ENCODE measurements at regions not wholly inside any gene's neighbourhood (a gene's known extent, or its start where the extent isn't known, plus 50 kb on each side); places are given as distances from the start of the nearest gene placed in this dataset.

DNA sequence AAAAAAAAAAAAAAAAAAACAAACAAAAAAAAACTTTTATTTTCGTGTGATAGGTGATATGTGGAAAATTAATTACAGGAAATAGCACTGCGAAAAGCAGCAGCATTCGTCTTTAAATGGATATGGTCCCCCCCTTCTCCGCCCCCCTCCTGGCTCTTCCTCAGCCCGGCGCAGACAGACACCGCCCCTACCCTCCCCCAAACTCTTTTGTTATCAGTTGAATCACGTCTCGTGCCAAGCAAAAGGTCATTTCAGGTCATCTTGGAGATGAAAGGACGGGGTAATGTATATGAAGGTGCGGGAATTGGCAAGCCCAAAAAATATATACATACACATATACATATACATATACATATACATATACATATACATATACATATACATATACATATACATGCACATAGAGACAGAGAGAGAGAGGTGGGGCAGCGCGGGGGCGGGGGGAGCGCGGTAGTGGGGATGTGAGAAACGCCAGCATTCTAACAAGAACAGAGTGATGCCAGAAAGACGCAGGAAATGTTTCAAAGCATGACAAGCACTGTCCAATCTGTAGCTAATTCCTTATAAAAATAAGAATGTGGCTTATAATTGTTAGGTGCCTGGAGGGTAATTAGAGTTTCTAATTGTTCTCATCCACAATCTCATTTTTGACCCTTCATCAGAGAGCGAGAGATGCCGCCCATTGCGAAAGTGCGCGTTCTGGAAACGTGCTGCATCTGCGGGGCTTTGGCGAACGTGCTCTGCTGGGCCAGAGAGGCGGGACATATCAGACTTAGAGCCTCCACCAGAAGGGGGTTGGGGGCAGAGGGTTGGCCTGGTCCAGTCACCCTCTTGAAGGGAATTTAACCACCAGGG lies 214.5 kb upstream of the UBASH3B start:
- H3K27me3 ChIP-seq (ENCODE audit: control insufficient read depth in 3 of 3, insufficient read depth in 3 of 3, low read length in 3 of 3) = peaks cover 0 to 21% (median 0%) of the 10 kb centered on the region in 3 donors
- H3K36me3 ChIP-seq (ENCODE audit: control insufficient read depth in 3 of 3, insufficient read depth in 2 of 3, low read depth in 1 of 3, low read length in 3 of 3) = no peaks in the 10 kb centered on the region
- peak overlapping the region in 1 of 3 donors; percentile 34 for H3K4me3 ChIP-seq (ENCODE audit: low read depth in 1 of 3, low read length in 3 of 3)
- H3K27ac ChIP-seq (ENCODE audit: low read depth in 1 of 3, low read length in 2 of 3) = no peak overlapping the region
- peaks cover 0 to 9% (median 3%) of the 10 kb centered on the region in 3 donors for H3K4me1 ChIP-seq (ENCODE audit: control insufficient read depth in 3 of 3, insufficient read depth in 2 of 3, low read depth in 1 of 3, low read length in 2 of 3)
- 4 to 7% (median 5%) methylated on average over 28 of the region's 28 CpGs for WGBS, 3 donors
- DNase-seq (peak; percentile 0 to 8), FAIRE-seq (no peak)
- H3K9me3 ChIP-seq (ENCODE audit: control insufficient read depth in 2 of 2, insufficient read depth in 1 of 2, low read depth in 1 of 2, low read length in 1 of 2) = no peaks in the 10 kb centered on the region

DNA sequence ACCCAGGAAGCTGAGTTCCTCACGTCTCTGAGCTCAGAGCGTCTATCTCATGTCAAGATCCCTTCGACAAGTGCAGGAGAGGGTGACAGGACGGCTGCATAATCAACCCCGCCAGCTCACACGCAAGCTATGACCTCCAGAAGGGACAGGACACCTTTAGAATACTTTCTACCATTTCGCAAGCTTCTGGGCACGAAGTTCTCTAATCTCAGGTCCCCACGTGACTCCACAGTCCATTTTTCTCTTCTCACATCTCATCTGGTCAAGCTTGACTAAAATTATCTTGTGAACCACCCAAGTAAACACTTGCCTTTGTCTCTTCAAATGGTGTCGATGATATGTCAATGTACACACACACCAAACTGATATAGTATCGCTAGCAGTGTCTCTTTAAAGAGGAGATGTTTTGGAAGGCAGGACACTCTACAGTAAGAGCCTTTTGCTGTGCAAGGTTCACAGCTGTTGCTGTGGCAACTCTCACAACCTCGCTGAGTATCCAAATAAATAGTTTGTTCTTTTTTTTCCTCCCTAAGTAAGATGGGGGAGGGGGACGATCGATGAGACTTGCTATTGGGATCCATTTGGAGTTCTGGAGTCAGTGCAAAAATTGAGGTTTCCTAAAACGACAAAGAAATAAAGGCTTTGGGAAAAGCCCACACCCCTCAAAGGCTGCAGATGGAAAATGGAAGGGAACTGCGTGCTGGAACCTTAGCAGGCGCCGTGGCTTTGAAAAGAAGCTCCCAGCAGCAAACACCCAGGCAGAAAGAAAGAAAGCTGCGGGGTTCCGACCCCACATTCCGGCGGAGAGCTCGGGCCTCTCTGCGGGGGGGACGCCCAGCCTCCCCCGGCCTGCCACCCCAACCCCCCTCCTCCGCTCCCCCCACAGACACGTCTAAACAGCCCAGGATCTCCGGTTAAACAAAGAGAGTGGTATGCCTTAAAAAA lies 215.4 kb upstream of the UBASH3B start:
- WGBS, 3 donors = 7 to 15% (median 13%) methylated on average over 29 of the region's 29 CpGs
- Histone ChIP-seq H3K9me3 (ENCODE audit: control insufficient read depth in 2 of 2, insufficient read depth in 1 of 2, low read depth in 1 of 2, low read length in 1 of 2) (no peaks in the 10 kb centered on the region), H3K27me3 (ENCODE audit: control insufficient read depth in 3 of 3, insufficient read depth in 3 of 3, low read length in 3 of 3) (peaks cover 0 to 21% (median 0%) of the 10 kb centered on the region in 3 donors), H3K27ac (ENCODE audit: low read depth in 1 of 3, low read length in 2 of 3) (peak overlapping the region in 2 of 3 donors; percentile 17 to 27), H3K4me1 (ENCODE audit: control insufficient read depth in 3 of 3, insufficient read depth in 2 of 3, low read depth in 1 of 3, low read length in 2 of 3) (peaks cover 0 to 9% (median 3%) of the 10 kb centered on the region in 3 donors), H3K36me3 (ENCODE audit: control insufficient read depth in 3 of 3, insufficient read depth in 2 of 3, low read depth in 1 of 3, low read length in 3 of 3) (no peaks in the 10 kb centered on the region), H3K4me3 (ENCODE audit: low read depth in 1 of 3, low read length in 3 of 3) (peak overlapping the region in 1 of 3 donors; percentile 34)
- DNase-seq = peak; percentile 5 to 56
- FAIRE-seq = no peak

DNA sequence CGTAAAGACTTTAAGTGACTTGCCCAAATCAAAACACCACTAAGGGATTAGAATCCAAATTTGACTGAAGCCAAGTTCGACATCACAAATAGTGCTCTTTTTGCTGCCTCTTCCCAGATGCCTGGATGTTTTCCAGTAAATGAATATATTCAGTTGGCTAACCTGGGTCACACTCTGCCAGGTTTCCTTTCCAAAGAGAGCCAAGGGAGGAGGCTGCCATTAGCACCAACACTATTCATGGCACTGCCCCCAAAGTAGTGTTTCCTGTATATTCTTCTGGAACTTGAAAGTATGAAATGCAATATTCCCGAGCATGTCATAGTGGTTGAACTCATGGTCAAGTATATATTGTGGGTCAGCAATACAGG lies 219.3 kb upstream of the UBASH3B start:
- no peak for FAIRE-seq
- 71 to 86% (median 83%) methylated on average over 3 of the region's 3 CpGs for WGBS, 3 donors
- DNase-seq = no peak
- Histone ChIP-seq H3K27me3 (ENCODE audit: control insufficient read depth in 3 of 3, insufficient read depth in 3 of 3, low read length in 3 of 3) (peaks cover 0 to 12% (median 0%) of the 10 kb centered on the region in 3 donors), H3K36me3 (ENCODE audit: control insufficient read depth in 3 of 3, insufficient read depth in 2 of 3, low read depth in 1 of 3, low read length in 3 of 3) (no peaks in the 10 kb centered on the region), H3K4me3 (ENCODE audit: low read depth in 1 of 3, low read length in 3 of 3) (no peak overlapping the region), H3K27ac (ENCODE audit: low read depth in 1 of 3, low read length in 2 of 3) (no peak overlapping the region), H3K9me3 (ENCODE audit: control insufficient read depth in 2 of 2, insufficient read depth in 1 of 2, low read depth in 1 of 2, low read length in 1 of 2) (no peaks in the 10 kb centered on the region), H3K4me1 (ENCODE audit: control insufficient read depth in 3 of 3, insufficient read depth in 2 of 3, low read depth in 1 of 3, low read length in 2 of 3) (peaks cover 0 to 9% (median 3%) of the 10 kb centered on the region in 3 donors)

DNA sequence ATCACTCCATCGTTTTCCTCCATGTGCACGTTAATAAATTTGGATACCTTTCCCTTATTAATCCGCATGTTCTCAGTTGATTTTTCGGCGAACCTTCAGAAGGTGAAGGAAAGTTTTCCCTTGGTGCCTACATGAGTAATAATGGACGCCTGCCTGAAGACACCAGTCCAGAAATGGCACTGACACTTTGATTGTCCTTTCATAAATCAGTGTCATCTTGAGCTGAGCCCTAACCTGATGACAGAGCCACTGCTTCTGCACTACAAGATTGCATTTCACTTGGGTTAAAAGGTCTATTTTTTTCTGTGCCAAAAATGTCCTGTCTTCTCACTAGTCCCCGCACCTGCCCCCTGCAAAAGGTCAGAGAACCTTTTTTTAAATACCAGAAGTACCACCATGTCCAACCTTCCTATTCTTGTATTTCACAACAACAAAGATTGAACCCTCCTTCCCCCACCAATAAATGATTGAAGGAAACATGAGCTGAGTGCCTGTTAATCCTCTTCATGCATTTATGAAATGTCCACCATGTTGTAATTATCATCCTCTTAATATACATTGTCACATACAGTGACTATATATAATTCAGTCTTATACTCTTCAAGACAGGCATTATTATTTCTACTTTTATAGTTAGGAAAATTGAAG lies 219.9 kb upstream of the UBASH3B start:
- 87 to 89% (median 87%) methylated on average over 7 of the region's 7 CpGs for WGBS, 3 donors
- Histone ChIP-seq H3K36me3 (ENCODE audit: control insufficient read depth in 3 of 3, insufficient read depth in 2 of 3, low read depth in 1 of 3, low read length in 3 of 3) (no peaks in the 10 kb centered on the region), H3K4me1 (ENCODE audit: control insufficient read depth in 3 of 3, insufficient read depth in 2 of 3, low read depth in 1 of 3, low read length in 2 of 3) (peaks cover 0 to 9% (median 0%) of the 10 kb centered on the region in 3 donors), H3K9me3 (ENCODE audit: control insufficient read depth in 2 of 2, insufficient read depth in 1 of 2, low read depth in 1 of 2, low read length in 1 of 2) (no peaks in the 10 kb centered on the region), H3K27ac (ENCODE audit: low read depth in 1 of 3, low read length in 2 of 3) (no peak overlapping the region), H3K4me3 (ENCODE audit: low read depth in 1 of 3, low read length in 3 of 3) (no peak overlapping the region), H3K27me3 (ENCODE audit: control insufficient read depth in 3 of 3, insufficient read depth in 3 of 3, low read length in 3 of 3) (peaks cover 0 to 8% (median 0%) of the 10 kb centered on the region in 3 donors)
- FAIRE-seq = no peak
- DNase-seq = no peak

DNA sequence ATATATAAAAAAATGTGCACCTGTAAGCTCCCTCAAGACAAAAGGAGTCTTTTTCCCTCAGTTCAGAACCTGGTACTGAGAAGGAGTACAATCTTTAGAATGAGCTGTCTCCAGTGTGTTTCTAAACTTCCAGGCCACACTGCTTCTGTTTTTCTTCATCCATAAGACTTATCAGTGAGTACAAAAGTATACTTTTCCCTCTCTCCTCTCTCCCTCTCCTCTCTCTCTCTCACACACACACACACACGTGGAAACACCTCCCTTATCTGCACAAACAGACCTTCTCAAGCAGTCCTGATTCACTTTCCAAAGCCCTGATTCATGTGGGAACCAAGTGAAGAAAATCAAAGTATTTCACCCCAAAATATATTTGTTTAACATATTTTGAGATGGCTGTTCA lies 220.7 kb upstream of the UBASH3B start:
- Histone ChIP-seq H3K27me3 (ENCODE audit: control insufficient read depth in 3 of 3, insufficient read depth in 3 of 3, low read length in 3 of 3) (peaks cover 0 to 4% (median 0%) of the 10 kb centered on the region in 3 donors), H3K27ac (ENCODE audit: low read depth in 1 of 3, low read length in 2 of 3) (no peak overlapping the region), H3K4me3 (ENCODE audit: low read depth in 1 of 3, low read length in 3 of 3) (no peak overlapping the region), H3K4me1 (ENCODE audit: control insufficient read depth in 3 of 3, insufficient read depth in 2 of 3, low read depth in 1 of 3, low read length in 2 of 3) (peaks cover 0 to 3% (median 0%) of the 10 kb centered on the region in 3 donors), H3K9me3 (ENCODE audit: control insufficient read depth in 2 of 2, insufficient read depth in 1 of 2, low read depth in 1 of 2, low read length in 1 of 2) (no peaks in the 10 kb centered on the region), H3K36me3 (ENCODE audit: control insufficient read depth in 3 of 3, insufficient read depth in 2 of 3, low read depth in 1 of 3, low read length in 3 of 3) (no peaks in the 10 kb centered on the region)
- no peak for FAIRE-seq
- no peak for DNase-seq
- WGBS, 3 donors = 0 to 24% (median 5%) methylated on average over 1 of the region's 1 CpG

DNA sequence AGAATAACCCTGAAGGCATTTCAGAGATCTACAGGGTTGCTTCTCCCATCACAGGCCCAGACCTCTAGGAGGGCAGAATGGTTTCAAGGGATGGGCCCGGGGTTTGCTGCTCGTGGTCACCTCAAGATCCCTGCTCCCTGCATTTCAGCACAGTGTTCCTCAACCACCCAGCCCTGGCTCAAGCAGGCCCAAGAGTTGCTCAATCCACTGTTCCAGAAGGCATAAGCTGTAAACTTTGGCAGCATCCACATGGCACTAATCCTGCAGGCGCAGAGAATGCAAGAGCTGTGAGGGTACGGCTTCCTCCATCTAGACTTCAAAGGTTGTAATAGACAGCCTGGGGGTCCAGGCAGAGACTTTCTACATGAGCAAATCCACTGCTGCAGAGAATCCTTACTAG lies 225.0 kb upstream of the UBASH3B start:
- Histone ChIP-seq H3K27ac (ENCODE audit: low read depth in 1 of 3, low read length in 2 of 3) (no peak overlapping the region), H3K27me3 (ENCODE audit: control insufficient read depth in 3 of 3, insufficient read depth in 3 of 3, low read length in 3 of 3) (no peaks in the 10 kb centered on the region), H3K4me3 (ENCODE audit: low read depth in 1 of 3, low read length in 3 of 3) (no peak overlapping the region), H3K4me1 (ENCODE audit: control insufficient read depth in 3 of 3, insufficient read depth in 2 of 3, low read depth in 1 of 3, low read length in 2 of 3) (no peaks in the 10 kb centered on the region), H3K36me3 (ENCODE audit: control insufficient read depth in 3 of 3, insufficient read depth in 2 of 3, low read depth in 1 of 3, low read length in 3 of 3) (no peaks in the 10 kb centered on the region), H3K9me3 (ENCODE audit: control insufficient read depth in 2 of 2, insufficient read depth in 1 of 2, low read depth in 1 of 2, low read length in 1 of 2) (no peaks in the 10 kb centered on the region)
- FAIRE-seq = no peak
- no peak for DNase-seq
- WGBS, 3 donors = 89 to 94% (median 90%) methylated on average over 4 of the region's 4 CpGs

DNA sequence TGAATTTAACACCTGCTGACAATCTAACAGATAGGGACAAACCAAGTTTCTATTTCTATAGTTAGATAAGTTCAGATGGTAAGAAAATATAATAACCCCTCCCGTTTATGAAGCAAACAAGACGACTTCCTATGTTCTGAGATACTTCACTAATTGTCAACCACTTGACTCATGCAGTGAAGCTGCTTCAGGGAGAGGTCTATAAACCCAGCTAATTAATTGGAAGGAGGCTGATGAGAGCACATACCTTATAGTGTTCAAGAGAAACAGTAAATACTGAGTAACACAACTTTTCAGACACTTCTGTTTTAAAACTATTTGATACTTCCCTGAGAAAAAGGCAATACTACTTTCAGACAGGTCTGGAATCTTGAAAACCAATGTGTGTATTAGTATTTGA lies 229.4 kb upstream of the UBASH3B start:
- H3K27ac ChIP-seq (ENCODE audit: low read depth in 1 of 3, low read length in 2 of 3) = no peak overlapping the region
- H3K36me3 ChIP-seq (ENCODE audit: control insufficient read depth in 3 of 3, insufficient read depth in 2 of 3, low read depth in 1 of 3, low read length in 3 of 3) = no peaks in the 10 kb centered on the region
- no peak for FAIRE-seq
- no peaks in the 10 kb centered on the region for H3K4me1 ChIP-seq (ENCODE audit: control insufficient read depth in 3 of 3, insufficient read depth in 2 of 3, low read depth in 1 of 3, low read length in 2 of 3)
- H3K4me3 ChIP-seq (ENCODE audit: low read depth in 1 of 3, low read length in 3 of 3) = no peak overlapping the region
- no peaks in the 10 kb centered on the region for H3K27me3 ChIP-seq (ENCODE audit: control insufficient read depth in 3 of 3, insufficient read depth in 3 of 3, low read length in 3 of 3)
- DNase-seq = no peak
- 51 to 63% (median 53%) methylated on average over 2 of the region's 2 CpGs for WGBS, 3 donors
- H3K9me3 ChIP-seq (ENCODE audit: control insufficient read depth in 2 of 2, insufficient read depth in 1 of 2, low read depth in 1 of 2, low read length in 1 of 2) = no peaks in the 10 kb centered on the region

DNA sequence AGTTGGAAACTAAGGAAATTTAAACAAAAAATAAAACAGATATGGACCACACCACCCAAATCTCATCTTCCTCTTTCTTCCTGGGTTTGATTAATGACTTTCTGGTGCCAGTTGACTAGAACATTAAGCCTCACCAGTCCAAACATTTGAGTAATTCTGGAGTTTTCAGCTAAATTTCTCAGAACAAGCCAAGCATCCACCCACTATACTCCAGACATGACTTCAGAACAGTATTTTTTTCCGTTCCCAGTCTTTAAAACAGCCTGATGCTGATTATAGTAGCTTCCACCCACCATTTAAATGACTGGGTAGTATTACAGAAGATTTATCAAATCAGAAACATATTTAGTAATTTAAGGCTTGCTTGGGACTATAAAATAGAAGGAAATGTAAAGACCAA lies 230.9 kb upstream of the UBASH3B start:
- WGBS, 3 donors = 57 to 63% (median 60%) methylated on average over 1 of the region's 1 CpG
- no peak overlapping the region for H3K27ac ChIP-seq (ENCODE audit: low read depth in 1 of 3, low read length in 2 of 3)
- no peak for DNase-seq
- H3K27me3 ChIP-seq (ENCODE audit: control insufficient read depth in 3 of 3, insufficient read depth in 3 of 3, low read length in 3 of 3) = no peaks in the 10 kb centered on the region
- FAIRE-seq = no peak
- no peaks in the 10 kb centered on the region for H3K4me1 ChIP-seq (ENCODE audit: control insufficient read depth in 3 of 3, insufficient read depth in 2 of 3, low read depth in 1 of 3, low read length in 2 of 3)
- no peaks in the 10 kb centered on the region for H3K36me3 ChIP-seq (ENCODE audit: control insufficient read depth in 3 of 3, insufficient read depth in 2 of 3, low read depth in 1 of 3, low read length in 3 of 3)
- no peaks in the 10 kb centered on the region for H3K9me3 ChIP-seq (ENCODE audit: control insufficient read depth in 2 of 2, insufficient read depth in 1 of 2, low read depth in 1 of 2, low read length in 1 of 2)
- H3K4me3 ChIP-seq (ENCODE audit: low read depth in 1 of 3, low read length in 3 of 3) = no peak overlapping the region

Data from small intestine (tissue), 7 donors.